SK-N-MC (cell line): ENCODE measurements at regions not wholly inside any gene's neighbourhood (a gene's known extent, or its start where the extent isn't known, plus 50 kb on each side); places are given as distances from the start of the nearest gene placed in this dataset.

Experiments
- EZH2 ChIP-seq: fragments of 200-600 bp; sonication (generic); IDR thresholded peaks from one replicate; pipeline ENCODE4 v1.6.1; 2017; ENCODE audit warnings: antibody characterized with exemption
- POLR2AphosphoS5 ChIP-seq: IDR thresholded peaks from 2 replicates; pipeline ENCODE4 v1.6.1; 2012; ENCODE audit warnings: mild to moderate bottlenecking, low read depth, low read length, borderline replicate concordance

- no peak for TF ChIP-seq EZH2
- TF ChIP-seq POLR2AphosphoS5, result no peak
These were observed 177.3 kb upstream of the ADAMTSL1 start for GRCh38 chr9:18296702-18297055.
